BJ (cell line): ENCODE measurements at regions not wholly inside any gene's neighbourhood (a gene's known extent, or its start where the extent isn't known, plus 50 kb on each side); places are given as distances from the start of the nearest gene placed in this dataset.

ENCODE experiments used
- CTCF ChIA-PET: fragments of 350-600 bp; formaldehyde crosslinking; extraction: SDS; loops from one replicate; lab custom pipeline; 2021; ENCODE audit warnings: antibody characterized with exemption, inconsistent platforms; lab: Yijun Ruan, JAX
- POLR2A ChIA-PET: fragments of 300-600 bp; sonication (Branson Sonifier 250); formaldehyde crosslinking; extraction: SDS; loops from one replicate; lab custom pipeline; 2021; ENCODE audit warnings: antibody characterized with exemption; lab: Charles Lee
- DNase-seq: peaks from one replicate; pipeline ENCODE4 v3.0.0-alpha.2; 2011; ENCODE audit warnings: low read depth
- H3K27me3 ChIP-seq: 2 replicates; pipeline ENCODE4 v1.6.0; 2011; ENCODE audit warnings: low read length; ENCODE audit not compliant: control insufficient read depth, insufficient read depth
- H3K36me3 ChIP-seq: 2 replicates; pipeline ENCODE4 v1.5.1; 2011; ENCODE audit warnings: low read length; ENCODE audit not compliant: control insufficient read depth, insufficient read depth
- H3K4me3 ChIP-seq: 2 replicates; pipeline ENCODE4 v1.5.1; 2011; ENCODE audit warnings: low read depth, mild to moderate bottlenecking, control low read depth, low read length
- CTCF ChIP-seq: IDR thresholded peaks from 2 replicates; pipeline ENCODE4 v1.5.1; 2011; ENCODE audit warnings: low read depth, mild to moderate bottlenecking, control low read depth, inconsistent platforms, low read length, moderate library complexity; ENCODE audit not compliant: insufficient read depth

- no peaks in the 10 kb centered on the region for H3K36me3 ChIP-seq
- TF ChIP-seq CTCF: no peak
- CTCF ChIA-PET: no interaction called here
- POLR2A ChIA-PET: interaction anchor here (0.7 kb wide), 1 partner anchor 31 kb away, joined by 4 read pairs; no protein-coding TSS in a partner anchor
- no peak for DNase-seq
- H3K4me3 ChIP-seq: no peak overlapping the region
- H3K27me3 ChIP-seq: peaks cover 8% of the 10 kb centered on the region
These were observed 160.1 kb upstream of the PMEPA1 start for GRCh38 chr20:57869951-57870315.

GRCh38 chr20:57869291-57869950 is 159.6 kb upstream of the PMEPA1 start:
- ChIA-PET POLR2A (interaction anchor here (0.7 kb wide), 1 partner anchor 32 kb away, joined by 4 read pairs; no protein-coding TSS in a partner anchor), CTCF (no interaction called here)
- DNase-seq: no peak
- Histone ChIP-seq H3K27me3 (peaks cover 8% of the 10 kb centered on the region), H3K36me3 (no peaks in the 10 kb centered on the region), H3K4me3 (no peak overlapping the region)
- no peak for TF ChIP-seq CTCF

- no peak for TF ChIP-seq CTCF
- peaks cover 10% of the 10 kb centered on the region for H3K27me3 ChIP-seq
- ChIA-PET CTCF (interaction anchor here (1.0 kb wide), 1 partner anchor 16 kb away, joined by 4 read pairs; no protein-coding TSS in a partner anchor), POLR2A (no interaction called here)
- DNase-seq: no peak
- no peak overlapping the region for H3K4me3 ChIP-seq
- H3K36me3 ChIP-seq: no peaks in the 10 kb centered on the region
These were observed 158.5 kb upstream of the PMEPA1 start for GRCh38 chr20:57868310-57868709.

- no peak for TF ChIP-seq CTCF
These were observed 158.0 kb upstream of the PMEPA1 start for GRCh38 chr20:57867807-57868206.

GRCh38 chr20:57867181-57867803 is 157.5 kb upstream of the PMEPA1 start:
- no peak for TF ChIP-seq CTCF
- POLR2A ChIA-PET: no interaction called here
- no peak for DNase-seq
- H3K27me3 ChIP-seq: peaks cover 12% of the 10 kb centered on the region
- no peak overlapping the region for H3K4me3 ChIP-seq
- CTCF ChIA-PET: no interaction called here
- H3K36me3 ChIP-seq: no peaks in the 10 kb centered on the region

More at GRCh38 chr20:57867807-57868206, 158.0 kb upstream of the PMEPA1 start:
- no peaks in the 10 kb centered on the region for H3K36me3 ChIP-seq
- no peak for DNase-seq
- CTCF ChIA-PET: interaction anchor here (1.0 kb wide), 1 partner anchor 15 kb away, joined by 4 read pairs; no protein-coding TSS in a partner anchor
- H3K27me3 ChIP-seq: peaks cover 10% of the 10 kb centered on the region
- POLR2A ChIA-PET: no interaction called here
- H3K4me3 ChIP-seq: no peak overlapping the region
